MCF 10A (cell line): ENCODE measurements at regions not wholly inside any gene's neighbourhood (a gene's known extent, or its start where the extent isn't known, plus 50 kb on each side); places are given as distances from the start of the nearest gene placed in this dataset.
A peak's percentile ranks its signal among the peaks of the same experiment; 100 is the strongest.

Experiments
- BruUV-seq: library from RNA; stranded (reverse); fragments of 400-500 nt; replicated peaks from 2 replicates; lab custom pipeline; 2021; lab: Mats Ljungman, UMichigan
- CTCF ChIA-PET: fragments of 300-600 bp; sonication (Branson Sonifier 250); formaldehyde crosslinking; extraction: SDS; loops from one replicate; lab custom pipeline; 2021; ENCODE audit warnings: antibody characterized with exemption, inconsistent platforms; lab: Yijun Ruan, JAX
- POLR2A ChIA-PET: fragments of 300-600, 350-650 bp; sonication (Branson Sonifier 250); formaldehyde crosslinking; extraction: SDS; loops from one replicate; lab custom pipeline; 2020; ENCODE audit warnings: antibody characterized with exemption, inconsistent platforms; lab: Yijun Ruan, JAX
- DNase-seq: peaks from one replicate; pipeline ENCODE4 v3.0.0-alpha.2; 2018; ENCODE audit not compliant: unreplicated experiment
- H3K27ac Mint-ChIP-seq: one replicate; pipeline ENCODE4 v1.8.0; 2022; ENCODE audit warnings: mild to moderate bottlenecking, low read depth, mixed read lengths; ENCODE audit not compliant: unreplicated experiment
- H3K27me3 Mint-ChIP-seq: one replicate; pipeline ENCODE4 v1.8.0; 2022; ENCODE audit warnings: mixed read lengths; ENCODE audit not compliant: insufficient read depth, unreplicated experiment
- H3K36me3 Mint-ChIP-seq: one replicate; pipeline ENCODE4 v1.8.0; 2022; ENCODE audit warnings: mild to moderate bottlenecking, moderate library complexity, mixed read lengths; ENCODE audit not compliant: insufficient read depth, unreplicated experiment
- H3K4me1 Mint-ChIP-seq: one replicate; pipeline ENCODE4 v1.8.0; 2022; ENCODE audit warnings: mixed read lengths; ENCODE audit not compliant: insufficient read depth, unreplicated experiment
- H3K4me3 Mint-ChIP-seq: one replicate; pipeline ENCODE4 v1.8.0; 2022; ENCODE audit warnings: mild to moderate bottlenecking, moderate library complexity, mixed read lengths; ENCODE audit not compliant: unreplicated experiment
- H3K9me3 Mint-ChIP-seq: one replicate; pipeline ENCODE4 v1.8.0; 2022; ENCODE audit warnings: mixed read lengths; ENCODE audit not compliant: unreplicated experiment
- intact Hi-C: fragments of 100-400 bp; cut with micrococcal nuclease; formaldehyde crosslinking; loops from 2 replicates; pipeline ENCODE4 v1.14.1; 2022
- TF ChIP-seq, protein P1 (sequence below): fragments of 200-600 bp; IDR thresholded peaks from one replicate; pipeline ENCODE4 v1.8.0; 2022; ENCODE audit warnings: antibody characterized with exemption, mild to moderate bottlenecking; ENCODE audit not compliant: unreplicated experiment

- no peaks in the 10 kb centered on the region for H3K9me3 Mint-ChIP-seq
- no TSS peak for BruUV-seq
- no peak overlapping the region for H3K4me3 Mint-ChIP-seq
- H3K36me3 Mint-ChIP-seq = no peaks in the 10 kb centered on the region
- ChIA-PET POLR2A (no interaction called here), CTCF (interaction anchor here (0.7 to 2.7 kb wide), 8 partner anchors 13 to 1248 kb away, joined by 3 to 17 read pairs (median 4); no protein-coding TSS in a partner anchor)
- TF ChIP-seq, protein P1, sequence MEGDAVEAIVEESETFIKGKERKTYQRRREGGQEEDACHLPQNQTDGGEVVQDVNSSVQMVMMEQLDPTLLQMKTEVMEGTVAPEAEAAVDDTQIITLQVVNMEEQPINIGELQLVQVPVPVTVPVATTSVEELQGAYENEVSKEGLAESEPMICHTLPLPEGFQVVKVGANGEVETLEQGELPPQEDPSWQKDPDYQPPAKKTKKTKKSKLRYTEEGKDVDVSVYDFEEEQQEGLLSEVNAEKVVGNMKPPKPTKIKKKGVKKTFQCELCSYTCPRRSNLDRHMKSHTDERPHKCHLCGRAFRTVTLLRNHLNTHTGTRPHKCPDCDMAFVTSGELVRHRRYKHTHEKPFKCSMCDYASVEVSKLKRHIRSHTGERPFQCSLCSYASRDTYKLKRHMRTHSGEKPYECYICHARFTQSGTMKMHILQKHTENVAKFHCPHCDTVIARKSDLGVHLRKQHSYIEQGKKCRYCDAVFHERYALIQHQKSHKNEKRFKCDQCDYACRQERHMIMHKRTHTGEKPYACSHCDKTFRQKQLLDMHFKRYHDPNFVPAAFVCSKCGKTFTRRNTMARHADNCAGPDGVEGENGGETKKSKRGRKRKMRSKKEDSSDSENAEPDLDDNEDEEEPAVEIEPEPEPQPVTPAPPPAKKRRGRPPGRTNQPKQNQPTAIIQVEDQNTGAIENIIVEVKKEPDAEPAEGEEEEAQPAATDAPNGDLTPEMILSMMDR = peak; percentile 59
- peak; percentile 60 for DNase-seq
- intact Hi-C loops = loop anchor here (1.0 to 5.0 kb wide), 11 partner anchors 47 to 1275 kb away; no protein-coding TSS in a partner anchor
- peaks cover under 1% of the 10 kb centered on the region for H3K4me1 Mint-ChIP-seq
- no peak overlapping the region for H3K27ac Mint-ChIP-seq
- H3K27me3 Mint-ChIP-seq = no peaks in the 10 kb centered on the region
Observed at GRCh38 chr2:164430166-164430783, 191.0 kb downstream of the GRB14 start.

- Mint-ChIP-seq H3K9me3 (no peaks in the 10 kb centered on the region), H3K27me3 (no peaks in the 10 kb centered on the region), H3K36me3 (no peaks in the 10 kb centered on the region), H3K4me3 (no peak overlapping the region), H3K4me1 (peaks cover 6% of the 10 kb centered on the region), H3K27ac (no peak overlapping the region)
- DNase-seq = no peak
- BruUV-seq = no TSS peak
- ChIA-PET POLR2A (no interaction called here), CTCF (interaction anchor here (0.5 to 2.7 kb wide), 27 partner anchors 10 to 1270 kb away, joined by 3 to 17 read pairs (median 3); no protein-coding TSS in a partner anchor)
- intact Hi-C loops = no loop called here
- TF ChIP-seq, protein P1 = no peak
Observed at GRCh38 chr2:164429354-164429753, 191.9 kb downstream of the GRB14 start.

DNA sequence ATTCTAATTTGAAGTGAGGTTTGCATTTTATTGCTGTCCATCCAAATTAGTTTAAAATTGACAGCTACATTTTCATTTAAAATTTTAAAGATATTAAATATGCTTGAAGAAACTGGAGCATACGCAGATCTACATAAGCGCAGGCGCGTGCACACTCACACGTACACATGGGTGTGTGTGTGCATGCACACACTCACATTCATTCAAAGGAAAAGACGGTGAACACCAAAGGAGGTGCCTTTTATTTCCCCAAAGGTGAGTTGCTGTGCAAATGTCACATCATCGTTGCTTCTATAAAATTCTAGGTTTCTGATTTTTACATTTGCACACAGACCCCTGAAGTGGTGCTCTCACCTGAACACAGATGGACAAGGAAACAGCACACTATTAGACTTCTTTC lies 194.2 kb downstream of the GRB14 start:
- Mint-ChIP-seq H3K27me3 (no peaks in the 10 kb centered on the region), H3K4me3 (no peak overlapping the region), H3K36me3 (no peaks in the 10 kb centered on the region), H3K9me3 (no peaks in the 10 kb centered on the region), H3K27ac (no peak overlapping the region), H3K4me1 (peaks cover 6% of the 10 kb centered on the region)
- BruUV-seq = no TSS peak
- ChIA-PET CTCF (interaction anchor here (0.6 to 1.7 kb wide), 8 partner anchors 9 to 1259 kb away, joined by 3 to 6 read pairs (median 3); partner anchors contain the start of gene FIGN), POLR2A (interaction anchor here (0.5 kb wide), 1 partner anchor 948 kb away, joined by 3 read pairs; no protein-coding TSS in a partner anchor)
- intact Hi-C loops = no loop called here
- no peak for DNase-seq
- TF ChIP-seq, protein P1 = no peak

GRCh38 chr2:164420787-164421186 lies 200.5 kb downstream of the GRB14 start:
- POLR2A ChIA-PET = no interaction called here
- CTCF ChIA-PET = interaction anchor here (1.1 to 1.2 kb wide), 2 partner anchors 33 to 59 kb away, joined by 3 to 5 read pairs; no protein-coding TSS in a partner anchor
- peaks cover 6% of the 10 kb centered on the region for H3K4me1 Mint-ChIP-seq
- H3K36me3 Mint-ChIP-seq = no peaks in the 10 kb centered on the region
- H3K27me3 Mint-ChIP-seq = no peaks in the 10 kb centered on the region
- TF ChIP-seq, protein P1 = no peak
- DNase-seq = no peak
- no TSS peak for BruUV-seq
- no peak overlapping the region for H3K4me3 Mint-ChIP-seq
- intact Hi-C loops = no loop called here
- H3K27ac Mint-ChIP-seq = no peak overlapping the region
- no peaks in the 10 kb centered on the region for H3K9me3 Mint-ChIP-seq
